ENCODE measurements at regions not wholly inside any gene's neighbourhood (a gene's known extent, or its start where the extent isn't known, plus 50 kb on each side); places are given as distances from the start of the nearest gene placed in this dataset.
"Not testable (repeated sequence)": the region's sequence is repeated elsewhere in the genome, so short reads cannot be mapped to it uniquely, and the experiment has no call there.

DNA sequence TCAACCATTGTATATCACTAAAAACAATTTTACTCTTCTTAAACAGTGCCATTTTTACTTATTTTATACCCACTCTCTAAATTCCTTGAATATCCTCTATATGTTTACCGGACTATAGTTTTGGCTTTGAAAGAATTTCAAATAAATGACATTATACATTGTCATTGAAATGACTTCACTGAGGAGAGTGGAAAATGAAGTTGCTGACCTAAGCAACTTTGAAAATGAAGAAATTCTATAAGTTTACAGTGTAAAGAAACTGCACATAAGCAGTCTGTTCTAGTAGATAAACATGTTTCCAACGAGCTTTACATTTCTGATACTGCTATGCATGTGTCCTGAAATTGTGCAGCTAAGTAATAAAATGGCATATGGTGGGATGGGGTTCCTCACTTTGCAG is 1094.0 kb downstream of the TMEM121 start:
- TF ChIP-seq, protein P1, sequence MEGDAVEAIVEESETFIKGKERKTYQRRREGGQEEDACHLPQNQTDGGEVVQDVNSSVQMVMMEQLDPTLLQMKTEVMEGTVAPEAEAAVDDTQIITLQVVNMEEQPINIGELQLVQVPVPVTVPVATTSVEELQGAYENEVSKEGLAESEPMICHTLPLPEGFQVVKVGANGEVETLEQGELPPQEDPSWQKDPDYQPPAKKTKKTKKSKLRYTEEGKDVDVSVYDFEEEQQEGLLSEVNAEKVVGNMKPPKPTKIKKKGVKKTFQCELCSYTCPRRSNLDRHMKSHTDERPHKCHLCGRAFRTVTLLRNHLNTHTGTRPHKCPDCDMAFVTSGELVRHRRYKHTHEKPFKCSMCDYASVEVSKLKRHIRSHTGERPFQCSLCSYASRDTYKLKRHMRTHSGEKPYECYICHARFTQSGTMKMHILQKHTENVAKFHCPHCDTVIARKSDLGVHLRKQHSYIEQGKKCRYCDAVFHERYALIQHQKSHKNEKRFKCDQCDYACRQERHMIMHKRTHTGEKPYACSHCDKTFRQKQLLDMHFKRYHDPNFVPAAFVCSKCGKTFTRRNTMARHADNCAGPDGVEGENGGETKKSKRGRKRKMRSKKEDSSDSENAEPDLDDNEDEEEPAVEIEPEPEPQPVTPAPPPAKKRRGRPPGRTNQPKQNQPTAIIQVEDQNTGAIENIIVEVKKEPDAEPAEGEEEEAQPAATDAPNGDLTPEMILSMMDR (IDR thresholded peaks at IDR 0.05; ENCODE audit: extremely low read depth, missing control alignments): no peak
- no peak for DNase-seq (ENCODE audit: low spot score)

DNA sequence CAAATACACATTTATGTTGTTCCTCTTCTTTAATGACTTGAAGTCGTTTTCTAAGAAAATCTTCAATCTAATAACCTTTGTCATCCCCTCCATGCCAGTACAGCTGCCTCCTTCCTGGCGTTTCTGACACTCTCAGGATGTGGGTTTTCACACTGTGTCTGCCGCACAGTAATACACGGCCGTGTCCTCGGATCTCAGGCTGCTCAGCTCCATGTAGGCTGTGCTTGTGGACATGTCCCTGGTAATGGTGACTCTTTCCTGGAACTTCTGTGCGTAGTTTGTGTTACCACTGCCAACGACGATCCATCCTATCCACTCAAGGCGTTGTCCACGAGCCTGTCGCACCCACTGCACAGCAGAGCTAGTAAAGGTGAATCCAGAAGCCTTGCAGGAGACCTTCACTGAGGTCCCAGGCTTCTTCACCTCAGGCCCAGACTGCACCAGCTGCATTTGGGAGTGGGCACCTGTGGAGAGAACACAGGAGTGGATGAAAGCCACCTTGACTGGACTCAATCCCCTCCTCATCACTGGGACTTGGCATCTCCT is 1095.9 kb downstream of the TMEM121 start:
- DNase-seq (ENCODE audit: low spot score): no peak
- TF ChIP-seq, protein P1 (IDR thresholded peaks at IDR 0.05; ENCODE audit: extremely low read depth, missing control alignments): no peak

DNA sequence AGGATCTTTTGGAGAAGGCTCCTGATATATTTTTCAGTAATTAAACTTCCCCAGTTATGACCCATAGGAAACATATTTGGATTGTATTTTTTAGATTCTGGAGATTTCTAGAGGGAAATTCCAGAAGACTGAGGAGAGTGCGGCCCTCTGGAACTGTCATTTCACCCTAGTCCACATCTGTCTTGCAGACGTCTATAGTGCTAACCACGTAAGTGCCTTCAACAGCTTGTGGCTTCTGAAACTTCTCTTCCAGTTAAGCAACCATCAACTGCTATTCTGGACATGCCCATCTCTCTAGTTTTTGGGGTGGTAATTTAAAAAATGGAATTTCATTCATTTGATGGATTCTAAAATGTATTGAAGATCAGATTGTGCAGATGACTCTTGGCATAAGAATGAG is 1098.8 kb downstream of the TMEM121 start:
- TF ChIP-seq, protein P1 (IDR thresholded peaks at IDR 0.05; ENCODE audit: extremely low read depth, missing control alignments): no peak
- no peak for DNase-seq (ENCODE audit: low spot score)

DNA sequence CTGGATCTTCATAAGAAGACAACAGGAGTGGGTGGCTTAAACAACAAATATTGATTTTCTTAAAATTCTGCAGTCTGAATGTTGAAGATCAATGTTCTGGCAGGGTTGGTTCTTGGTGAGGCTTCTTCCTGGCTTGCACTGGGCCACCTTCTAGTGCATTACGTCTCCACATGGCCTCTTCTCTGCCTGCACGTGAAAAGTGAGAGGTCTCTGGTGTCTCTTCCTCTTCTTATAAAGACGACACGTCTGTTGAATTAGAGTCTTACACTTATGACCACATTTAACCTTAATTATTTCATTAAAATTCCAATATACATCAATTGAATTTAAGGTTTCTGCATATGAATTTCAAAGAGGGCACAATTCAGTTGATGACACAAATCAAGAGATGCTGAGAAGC is 1100.1 kb downstream of the TMEM121 start:
- DNase-seq (ENCODE audit: low spot score): not testable (repeated sequence)

DNA sequence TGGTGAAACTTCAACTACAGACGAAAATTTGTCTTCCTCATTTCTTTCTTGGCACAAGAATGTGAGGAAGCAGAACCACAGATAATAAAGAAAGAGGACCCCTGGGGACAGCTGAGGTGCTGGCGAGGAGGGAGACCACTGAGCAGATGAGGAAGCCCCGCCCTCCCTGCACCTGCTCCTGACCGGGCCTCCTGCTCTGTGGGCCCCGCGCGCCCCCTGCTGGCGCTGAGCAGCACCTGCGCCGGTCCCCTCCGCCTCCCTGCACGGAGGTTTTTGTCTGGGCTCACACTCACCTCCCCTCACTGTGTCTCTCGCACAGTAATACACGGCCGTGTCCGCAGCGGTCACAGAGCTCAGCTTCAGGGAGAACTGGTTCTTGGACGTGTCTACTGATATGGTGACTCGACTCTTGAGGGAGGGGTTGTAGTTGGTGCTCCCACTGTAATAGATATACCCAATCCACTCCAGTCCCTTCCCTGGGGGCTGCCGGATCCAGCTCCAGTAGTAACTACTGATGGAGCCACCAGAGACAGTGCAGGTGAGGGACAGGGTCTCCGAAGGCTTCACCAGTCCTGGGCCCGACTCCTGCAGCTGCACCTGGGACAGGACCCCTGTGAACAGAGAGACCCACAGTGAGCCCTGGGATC is 1100.7 kb downstream of the TMEM121 start:
- DNase-seq (ENCODE audit: low spot score): peak; percentile 72
- TF ChIP-seq, protein P1 (IDR thresholded peaks at IDR 0.05; ENCODE audit: extremely low read depth, missing control alignments): peak; percentile 92

DNA sequence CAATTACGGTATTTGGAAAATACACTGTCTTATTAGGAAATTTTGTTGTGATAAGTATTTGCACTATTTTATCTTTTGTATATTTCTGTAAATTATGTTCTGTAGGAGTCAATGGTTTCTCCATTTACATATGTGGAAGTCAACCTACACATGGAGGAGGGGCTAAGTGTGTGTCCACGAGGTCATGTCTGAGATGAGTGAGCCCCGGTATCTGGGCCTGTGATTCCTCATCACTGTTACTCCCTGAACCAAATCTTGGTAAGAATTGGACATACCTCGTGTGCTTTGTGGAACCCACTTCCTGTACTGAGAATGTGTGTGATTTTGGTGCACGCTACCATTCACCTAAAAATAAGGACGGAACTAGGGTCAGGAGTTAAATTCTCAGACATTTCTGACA is 1105.5 kb downstream of the TMEM121 start:
- TF ChIP-seq, protein P1 (IDR thresholded peaks at IDR 0.05; ENCODE audit: extremely low read depth, missing control alignments): no peak
- DNase-seq (ENCODE audit: low spot score): no peak

DNA sequence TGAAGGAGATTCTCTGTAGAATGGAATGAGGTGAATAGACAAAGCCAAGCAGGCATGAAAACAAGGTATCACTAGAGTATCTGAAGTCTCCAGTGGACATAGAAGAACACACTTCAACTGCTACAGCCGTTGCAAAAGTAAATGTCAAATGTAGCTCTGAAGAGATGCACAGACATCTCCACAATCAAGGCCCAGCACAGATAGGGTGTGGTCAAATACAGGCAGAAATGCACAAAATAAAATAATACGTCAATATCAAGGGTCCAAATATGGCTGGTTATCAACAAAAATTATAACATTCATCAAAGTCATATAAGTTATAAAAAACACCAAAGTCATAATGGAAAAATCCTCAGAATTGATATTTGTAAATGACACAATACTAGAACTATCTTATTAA is 1107.3 kb downstream of the TMEM121 start:
- DNase-seq (ENCODE audit: low spot score): no peak
- TF ChIP-seq, protein P1 (IDR thresholded peaks at IDR 0.05; ENCODE audit: extremely low read depth, missing control alignments): no peak

DNA sequence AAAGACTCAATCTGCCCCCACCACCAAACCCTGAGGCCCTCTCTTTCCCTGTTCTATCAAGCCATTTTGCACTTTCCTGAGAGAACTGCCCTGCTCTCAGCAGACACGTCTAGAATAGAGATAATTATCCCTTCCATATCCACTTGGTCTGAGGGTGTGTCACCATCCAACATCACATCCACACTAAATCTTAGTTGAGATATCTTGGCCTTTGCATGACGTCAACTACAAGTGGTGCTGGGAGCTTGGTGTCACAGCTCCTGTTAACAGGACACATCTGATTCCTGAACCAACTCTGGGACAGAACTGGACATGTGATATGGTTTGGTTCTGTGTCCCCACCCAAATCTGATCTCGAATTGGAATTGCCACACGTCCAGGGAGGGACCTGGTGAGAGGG is 1109.2 kb downstream of the TMEM121 start:
- TF ChIP-seq, protein P1 (IDR thresholded peaks at IDR 0.05; ENCODE audit: extremely low read depth, missing control alignments): no peak

More for the DNA sequence above, 1109.2 kb downstream of the TMEM121 start:
- no peak for DNase-seq (ENCODE audit: low spot score)

All from GM20000 (cell line).